GM23338 (cell line): ENCODE measurements at regions not wholly inside any gene's neighbourhood (a gene's known extent, or its start where the extent isn't known, plus 50 kb on each side); places are given as distances from the start of the nearest gene placed in this dataset.

ENCODE experiments used
- ATAC-seq: fragments of 200-7000 bp; cut with Tn5 transposase; 3 replicates; pipeline ENCODE4 v1.9.1; 2020
- DNase-seq: peaks from one replicate; pipeline ENCODE4 v3.0.0-alpha.2; 2015; ENCODE audit warnings: low spot score
- H2AFZ ChIP-seq: fragments of 200-600 bp; sonication (generic); 2 replicates; pipeline ENCODE4 v1.8.0; 2016; ENCODE audit warnings: antibody characterized with exemption, mild to moderate bottlenecking, moderate library complexity
- H3F3A ChIP-seq: fragments of 200-600 bp; sonication (generic); replicated peaks from 2 replicates; pipeline ENCODE4 v1.8.0; 2017; ENCODE audit warnings: antibody characterized with exemption, mixed run types, low read depth
- H3K27ac ChIP-seq: fragments of 200-600 bp; sonication (generic); 2 replicates; pipeline ENCODE4 v1.6.1; 2016; ENCODE audit warnings: low read depth
- H3K27me3 ChIP-seq: fragments of 200-600 bp; sonication (generic); 2 replicates; pipeline ENCODE4 v1.8.0; 2016; ENCODE audit warnings: mild to moderate bottlenecking, mixed run types, moderate library complexity; ENCODE audit not compliant: insufficient read depth
- H3K36me3 ChIP-seq: fragments of 200-600 bp; sonication (generic); 2 replicates; pipeline ENCODE4 v1.8.0; 2016; ENCODE audit warnings: mild to moderate bottlenecking; ENCODE audit not compliant: insufficient read depth
- H3K4me1 ChIP-seq: fragments of 200-600 bp; sonication (generic); 2 replicates; pipeline ENCODE4 v1.8.0; 2016; ENCODE audit warnings: mild to moderate bottlenecking, moderate library complexity; ENCODE audit not compliant: insufficient read depth
- H3K4me2 ChIP-seq: fragments of 200-600 bp; sonication (generic); 2 replicates; pipeline ENCODE4 v1.7.1; 2017; ENCODE audit warnings: mixed run types
- H3K4me3 ChIP-seq: fragments of 200-600 bp; sonication (generic); 2 replicates; pipeline ENCODE4 v1.6.1; 2016; ENCODE audit warnings: mixed run types
- H3K79me2 ChIP-seq: fragments of 200-600 bp; sonication (generic); replicated peaks from 2 replicates; pipeline ENCODE4 v1.8.0; 2017; ENCODE audit warnings: mild to moderate bottlenecking; ENCODE audit not compliant: insufficient read depth
- H3K9me2 ChIP-seq: fragments of 200-600 bp; sonication (generic); 2 replicates; pipeline ENCODE4 v1.8.0; 2017; ENCODE audit not compliant: insufficient read depth
- H4K20me1 ChIP-seq: fragments of 200-600 bp; sonication (generic); replicated peaks from 2 replicates; pipeline ENCODE4 v1.8.0; 2017; ENCODE audit warnings: mild to moderate bottlenecking; ENCODE audit not compliant: insufficient read depth
- H3K27ac Mint-ChIP-seq: 2 replicates; pipeline ENCODE4 v1.8.0; 2020; ENCODE audit warnings: inconsistent platforms, mild to moderate bottlenecking, moderate library complexity, mixed read lengths
- H3K27me3 Mint-ChIP-seq: 3 replicates; pipeline ENCODE4 v1.8.0; 2022; ENCODE audit warnings: low read depth, mild to moderate bottlenecking, moderate library complexity, mixed read lengths, inconsistent platforms; ENCODE audit not compliant: insufficient read depth, poor library complexity
- H3K36me3 Mint-ChIP-seq: 3 replicates; pipeline ENCODE4 v1.8.0; 2021; ENCODE audit warnings: low read depth, mild to moderate bottlenecking, inconsistent platforms, moderate library complexity, mixed read lengths
- H3K4me1 Mint-ChIP-seq: 3 replicates; pipeline ENCODE4 v1.8.0; 2020; ENCODE audit warnings: mild to moderate bottlenecking, inconsistent platforms, mixed read lengths
- H3K4me3 Mint-ChIP-seq: 3 replicates; pipeline ENCODE4 v1.8.0; 2021; ENCODE audit warnings: moderate library complexity, mild to moderate bottlenecking, inconsistent platforms, mixed read lengths
- H3K9me3 Mint-ChIP-seq: 3 replicates; pipeline ENCODE4 v1.8.0; 2020; ENCODE audit warnings: moderate library complexity, mild to moderate bottlenecking, inconsistent platforms, mixed read lengths
- CREB1 ChIP-seq: fragments of 250-450 bp; sonication (Bioruptor Pico); IDR thresholded peaks from 2 replicates; pipeline ENCODE4 v1.5.0; 2020; ENCODE audit warnings: low read depth, mild to moderate bottlenecking, moderate library complexity
- CTCF ChIP-seq, 2 experiments: fragments of 200-600 bp in 1 of 2; sonication (generic) in 1 of 2; conservative IDR thresholded peaks; 2 replicates each; pipeline versions ENCODE4 v1.5.1 to v1.6.1; 2016 to 2017; ENCODE audit warnings: antibody characterized with exemption in 2 of 2, low read depth in 2 of 2, mild to moderate bottlenecking in 2 of 2, moderate library complexity in 1 of 2
- EZH2 ChIP-seq: fragments of 200-600 bp; sonication (generic); IDR thresholded peaks from one replicate; pipeline ENCODE4 v1.8.0; 2017; ENCODE audit warnings: antibody characterized with exemption, mild to moderate bottlenecking, low read depth; ENCODE audit not compliant: unreplicated experiment
- EZH2phosphoT487 ChIP-seq: fragments of 200-600 bp; sonication (generic); IDR thresholded peaks from one replicate; pipeline ENCODE4 v1.8.1; 2018; ENCODE audit warnings: antibody characterized with exemption; ENCODE audit not compliant: unreplicated experiment
- JUNB ChIP-seq: IDR thresholded peaks from one replicate; pipeline ENCODE4 v1.6.1; 2016; ENCODE audit warnings: antibody characterized with exemption; ENCODE audit not compliant: unreplicated experiment
- NANOG ChIP-seq: IDR thresholded peaks from 2 replicates; pipeline ENCODE4 v1.6.1; 2016; ENCODE audit warnings: antibody characterized with exemption, borderline replicate concordance
- POLR2AphosphoS5 ChIP-seq: IDR thresholded peaks from 2 replicates; pipeline ENCODE4 v1.6.1; 2016; ENCODE audit warnings: antibody characterized with exemption, low read depth
- STAT1 ChIP-seq: IDR thresholded peaks from one replicate; pipeline ENCODE4 v1.6.1; 2016; ENCODE audit warnings: antibody characterized with exemption; ENCODE audit not compliant: unreplicated experiment
- ZNF331 ChIP-seq: fragments of 250-450 bp; sonication (Bioruptor Pico); IDR thresholded peaks from 2 replicates; pipeline ENCODE4 v1.5.0; 2020; ENCODE audit warnings: low read depth, mild to moderate bottlenecking, moderate library complexity
- ZNF462 ChIP-seq: fragments of 250-450 bp; sonication (Bioruptor Pico); IDR thresholded peaks from 2 replicates; pipeline ENCODE4 v1.5.0; 2020; ENCODE audit warnings: mild to moderate bottlenecking, moderate library complexity
- TF ChIP-seq, protein P1 (sequence below): IDR thresholded peaks from one replicate; pipeline ENCODE4 v1.6.1; 2018; ENCODE audit warnings: antibody characterized with exemption; ENCODE audit not compliant: unreplicated experiment
- TF ChIP-seq, protein P2 (sequence below): IDR thresholded peaks from 2 replicates; pipeline ENCODE4 v1.6.1; 2016; ENCODE audit warnings: antibody characterized with exemption

DNA sequence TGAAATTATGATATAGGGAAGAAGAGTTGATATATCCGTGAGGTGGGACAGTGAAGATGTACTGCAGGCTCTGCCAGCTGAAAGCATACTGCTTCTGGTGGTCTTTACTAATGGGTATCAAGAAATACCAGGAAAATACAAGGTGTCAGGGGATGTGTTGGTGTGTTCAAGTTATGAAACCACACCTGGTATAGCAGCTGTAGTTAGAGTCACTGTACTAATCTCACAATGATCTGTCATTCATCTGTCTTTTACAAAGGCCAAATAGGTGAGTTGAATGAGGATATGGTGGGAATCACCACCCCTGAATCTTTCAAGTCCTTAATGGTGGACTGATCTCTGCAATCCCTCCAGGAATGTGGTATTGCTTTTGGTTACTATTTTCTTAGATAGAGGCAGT, 152.7 kb downstream of the NFKBIZ start (continued):
- TF ChIP-seq ZNF462 (CRISPR knock-in tag) (no peak), CREB1 (CRISPR knock-in tag) (no peak)

DNA sequence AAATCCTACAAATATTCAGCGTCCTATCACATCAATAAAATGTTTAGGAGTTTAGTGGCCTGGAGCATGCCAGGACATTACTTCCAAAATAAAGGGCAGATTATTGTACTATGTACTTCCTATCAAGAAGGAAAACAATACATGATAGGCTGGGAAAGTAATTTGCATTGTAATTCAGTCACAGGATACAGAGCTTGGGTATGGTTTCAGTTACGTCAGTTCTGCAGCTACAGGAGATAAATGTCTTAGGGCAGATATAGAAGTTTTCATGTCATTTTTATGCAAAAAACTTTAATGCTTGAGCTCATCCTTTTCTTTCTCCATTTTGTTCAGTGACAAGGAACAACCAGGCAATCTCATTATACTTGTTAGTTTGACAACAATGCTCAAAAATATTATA, 155.2 kb downstream of the NFKBIZ start:
- Histone ChIP-seq H3K4me1 (no peaks in the 10 kb centered on the region), H3K27me3 (no peaks in the 10 kb centered on the region), H3K4me3 (no peak overlapping the region), H2AFZ (no peak overlapping the region), H3K79me2 (no peaks in the 10 kb centered on the region), H3K36me3 (no peaks in the 10 kb centered on the region; the same call in 1 of the 2 replicates), H3K9me2 (0 out of 2 replicates have a peak, but pooled peaks cover 3% of the 10 kb centered on the region), H3F3A (no peaks in the 10 kb centered on the region), H3K4me2 (no peak overlapping the region), H3K27ac (no peak overlapping the region), H4K20me1 (no peaks in the 10 kb centered on the region)
- H3K4me1 Mint-ChIP-seq, result no peaks in the 10 kb centered on the region
- H3K9me3 Mint-ChIP-seq, result peaks cover 25% of the 10 kb centered on the region
- no peak overlapping the region for H3K27ac Mint-ChIP-seq
- peaks cover 2% of the 10 kb centered on the region for H3K27me3 Mint-ChIP-seq
- no peak overlapping the region for H3K4me3 Mint-ChIP-seq
- DNase-seq, result no peak
- ATAC-seq, result no peak
- peaks cover 14% of the 10 kb centered on the region; the same call in 2 of the 3 replicates for H3K36me3 Mint-ChIP-seq
- TF ChIP-seq NANOG (no peak), EZH2phosphoT487 (no peak), JUNB (no peak), CTCF (conservative IDR thresholded peaks at IDR 0.05; ENCODE audit: low read depth in 2 of 2) (no peak), ZNF331 (CRISPR knock-in tag) (no peak), STAT1 (no peak), EZH2 (no peak), CREB1 (CRISPR knock-in tag) (no peak), POLR2AphosphoS5 (no peak)
- TF ChIP-seq, protein P1, sequence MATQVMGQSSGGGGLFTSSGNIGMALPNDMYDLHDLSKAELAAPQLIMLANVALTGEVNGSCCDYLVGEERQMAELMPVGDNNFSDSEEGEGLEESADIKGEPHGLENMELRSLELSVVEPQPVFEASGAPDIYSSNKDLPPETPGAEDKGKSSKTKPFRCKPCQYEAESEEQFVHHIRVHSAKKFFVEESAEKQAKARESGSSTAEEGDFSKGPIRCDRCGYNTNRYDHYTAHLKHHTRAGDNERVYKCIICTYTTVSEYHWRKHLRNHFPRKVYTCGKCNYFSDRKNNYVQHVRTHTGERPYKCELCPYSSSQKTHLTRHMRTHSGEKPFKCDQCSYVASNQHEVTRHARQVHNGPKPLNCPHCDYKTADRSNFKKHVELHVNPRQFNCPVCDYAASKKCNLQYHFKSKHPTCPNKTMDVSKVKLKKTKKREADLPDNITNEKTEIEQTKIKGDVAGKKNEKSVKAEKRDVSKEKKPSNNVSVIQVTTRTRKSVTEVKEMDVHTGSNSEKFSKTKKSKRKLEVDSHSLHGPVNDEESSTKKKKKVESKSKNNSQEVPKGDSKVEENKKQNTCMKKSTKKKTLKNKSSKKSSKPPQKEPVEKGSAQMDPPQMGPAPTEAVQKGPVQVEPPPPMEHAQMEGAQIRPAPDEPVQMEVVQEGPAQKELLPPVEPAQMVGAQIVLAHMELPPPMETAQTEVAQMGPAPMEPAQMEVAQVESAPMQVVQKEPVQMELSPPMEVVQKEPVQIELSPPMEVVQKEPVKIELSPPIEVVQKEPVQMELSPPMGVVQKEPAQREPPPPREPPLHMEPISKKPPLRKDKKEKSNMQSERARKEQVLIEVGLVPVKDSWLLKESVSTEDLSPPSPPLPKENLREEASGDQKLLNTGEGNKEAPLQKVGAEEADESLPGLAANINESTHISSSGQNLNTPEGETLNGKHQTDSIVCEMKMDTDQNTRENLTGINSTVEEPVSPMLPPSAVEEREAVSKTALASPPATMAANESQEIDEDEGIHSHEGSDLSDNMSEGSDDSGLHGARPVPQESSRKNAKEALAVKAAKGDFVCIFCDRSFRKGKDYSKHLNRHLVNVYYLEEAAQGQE, result no peak
- TF ChIP-seq, protein P2, sequence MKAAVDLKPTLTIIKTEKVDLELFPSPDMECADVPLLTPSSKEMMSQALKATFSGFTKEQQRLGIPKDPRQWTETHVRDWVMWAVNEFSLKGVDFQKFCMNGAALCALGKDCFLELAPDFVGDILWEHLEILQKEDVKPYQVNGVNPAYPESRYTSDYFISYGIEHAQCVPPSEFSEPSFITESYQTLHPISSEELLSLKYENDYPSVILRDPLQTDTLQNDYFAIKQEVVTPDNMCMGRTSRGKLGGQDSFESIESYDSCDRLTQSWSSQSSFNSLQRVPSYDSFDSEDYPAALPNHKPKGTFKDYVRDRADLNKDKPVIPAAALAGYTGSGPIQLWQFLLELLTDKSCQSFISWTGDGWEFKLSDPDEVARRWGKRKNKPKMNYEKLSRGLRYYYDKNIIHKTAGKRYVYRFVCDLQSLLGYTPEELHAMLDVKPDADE, result no peak
